ENCODE measurements at regions not wholly inside any gene's neighbourhood (a gene's known extent, or its start where the extent isn't known, plus 50 kb on each side); places are given as distances from the start of the nearest gene placed in this dataset.

DNA sequence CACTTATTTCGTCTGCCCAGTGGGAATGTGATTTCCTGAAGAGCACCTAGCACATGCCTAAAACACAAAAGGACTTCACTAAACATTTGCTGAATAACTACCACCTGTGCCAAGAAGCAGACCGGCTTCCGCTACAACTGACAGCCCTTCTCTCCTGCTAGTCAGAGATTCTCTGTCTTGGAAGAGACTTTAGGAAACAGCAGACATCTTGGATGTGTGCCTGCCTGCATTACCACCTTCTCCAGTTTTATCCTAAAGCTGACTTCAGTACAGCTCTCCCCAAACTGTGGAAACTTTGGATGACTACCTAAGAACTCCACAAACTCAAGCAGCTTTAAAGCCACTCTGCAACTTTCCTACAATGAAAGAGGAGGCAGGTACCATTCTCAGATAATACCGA, 116.5 kb upstream of the MAN2A1 start:
- TF ChIP-seq, protein P1, sequence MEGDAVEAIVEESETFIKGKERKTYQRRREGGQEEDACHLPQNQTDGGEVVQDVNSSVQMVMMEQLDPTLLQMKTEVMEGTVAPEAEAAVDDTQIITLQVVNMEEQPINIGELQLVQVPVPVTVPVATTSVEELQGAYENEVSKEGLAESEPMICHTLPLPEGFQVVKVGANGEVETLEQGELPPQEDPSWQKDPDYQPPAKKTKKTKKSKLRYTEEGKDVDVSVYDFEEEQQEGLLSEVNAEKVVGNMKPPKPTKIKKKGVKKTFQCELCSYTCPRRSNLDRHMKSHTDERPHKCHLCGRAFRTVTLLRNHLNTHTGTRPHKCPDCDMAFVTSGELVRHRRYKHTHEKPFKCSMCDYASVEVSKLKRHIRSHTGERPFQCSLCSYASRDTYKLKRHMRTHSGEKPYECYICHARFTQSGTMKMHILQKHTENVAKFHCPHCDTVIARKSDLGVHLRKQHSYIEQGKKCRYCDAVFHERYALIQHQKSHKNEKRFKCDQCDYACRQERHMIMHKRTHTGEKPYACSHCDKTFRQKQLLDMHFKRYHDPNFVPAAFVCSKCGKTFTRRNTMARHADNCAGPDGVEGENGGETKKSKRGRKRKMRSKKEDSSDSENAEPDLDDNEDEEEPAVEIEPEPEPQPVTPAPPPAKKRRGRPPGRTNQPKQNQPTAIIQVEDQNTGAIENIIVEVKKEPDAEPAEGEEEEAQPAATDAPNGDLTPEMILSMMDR (IDR thresholded peaks at IDR 0.05; ENCODE audit: unreplicated experiment): no peak
- Mint-ChIP-seq H3K9me3 (ENCODE audit: unreplicated experiment) (no peaks in the 10 kb centered on the region), H3K4me1 (ENCODE audit: unreplicated experiment) (no peaks in the 10 kb centered on the region), H3K36me3 (ENCODE audit: low read depth, unreplicated experiment) (no peaks in the 10 kb centered on the region), H3K27me3 (ENCODE audit: unreplicated experiment) (peaks cover 2% of the 10 kb centered on the region), H3K27ac (ENCODE audit: unreplicated experiment) (no peak overlapping the region), H3K4me3 (ENCODE audit: unreplicated experiment) (no peak overlapping the region)
- DNase-seq (ENCODE audit: low spot score): no peak

DNA sequence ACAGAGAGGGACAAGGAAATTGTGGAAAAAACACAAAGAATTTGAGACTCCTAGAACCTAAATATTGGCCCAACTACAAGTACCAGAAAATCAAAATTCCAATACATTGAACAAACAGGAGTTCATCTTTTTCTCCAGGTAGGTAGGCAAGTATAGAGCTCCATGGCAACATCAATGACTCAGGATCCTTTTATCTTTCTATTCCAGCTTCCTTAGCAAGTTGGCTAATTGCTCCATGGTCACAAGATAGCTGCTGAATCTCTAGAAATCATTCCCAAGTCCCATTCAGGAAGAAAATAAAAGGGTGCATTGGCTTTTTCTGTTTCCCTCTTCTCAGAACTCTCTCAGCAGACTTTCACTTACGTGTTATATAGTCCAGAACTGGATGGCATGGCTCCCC, 117.9 kb upstream of the MAN2A1 start:
- Mint-ChIP-seq H3K36me3 (ENCODE audit: low read depth, unreplicated experiment) (no peaks in the 10 kb centered on the region), H3K9me3 (ENCODE audit: unreplicated experiment) (no peaks in the 10 kb centered on the region), H3K27me3 (ENCODE audit: unreplicated experiment) (peaks cover 2% of the 10 kb centered on the region), H3K27ac (ENCODE audit: unreplicated experiment) (no peak overlapping the region), H3K4me1 (ENCODE audit: unreplicated experiment) (no peaks in the 10 kb centered on the region), H3K4me3 (ENCODE audit: unreplicated experiment) (no peak overlapping the region)
- TF ChIP-seq, protein P1 (IDR thresholded peaks at IDR 0.05; ENCODE audit: unreplicated experiment): no peak
- DNase-seq (ENCODE audit: low spot score): no peak

DNA sequence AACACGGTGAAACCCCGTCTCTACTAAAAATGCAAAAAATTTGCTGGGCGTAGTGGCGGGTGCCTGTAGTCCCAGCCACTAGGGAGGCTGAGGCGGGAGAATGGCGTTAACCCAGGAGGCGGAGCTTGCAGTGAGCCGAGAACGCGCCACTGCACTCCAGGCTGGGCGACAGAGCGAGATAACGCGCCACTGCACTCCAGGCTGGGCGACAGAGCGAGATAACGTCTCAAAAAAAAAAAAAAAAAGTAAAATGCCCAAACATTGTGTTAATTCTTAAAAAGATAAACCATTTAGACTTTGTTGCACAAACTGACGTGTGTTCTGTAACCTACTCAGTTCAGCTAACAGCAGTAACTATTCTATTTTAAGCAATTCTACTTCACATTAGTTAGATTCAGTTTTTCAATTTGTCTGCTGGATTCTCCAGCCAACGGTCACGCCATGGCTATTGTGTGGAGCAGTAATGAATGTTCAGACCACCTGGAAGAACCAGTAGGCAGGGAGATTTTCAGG, 119.3 kb upstream of the MAN2A1 start:
- H3K27ac Mint-ChIP-seq (ENCODE audit: unreplicated experiment): no peak overlapping the region
- no peak for DNase-seq (ENCODE audit: low spot score)
- H3K36me3 Mint-ChIP-seq (ENCODE audit: low read depth, unreplicated experiment): no peaks in the 10 kb centered on the region
- TF ChIP-seq, protein P1 (IDR thresholded peaks at IDR 0.05; ENCODE audit: unreplicated experiment): no peak
- H3K27me3 Mint-ChIP-seq (ENCODE audit: unreplicated experiment): peaks cover 2% of the 10 kb centered on the region
- H3K4me1 Mint-ChIP-seq (ENCODE audit: unreplicated experiment): no peaks in the 10 kb centered on the region
- H3K9me3 Mint-ChIP-seq (ENCODE audit: unreplicated experiment): no peaks in the 10 kb centered on the region
- no peak overlapping the region for H3K4me3 Mint-ChIP-seq (ENCODE audit: unreplicated experiment)

DNA sequence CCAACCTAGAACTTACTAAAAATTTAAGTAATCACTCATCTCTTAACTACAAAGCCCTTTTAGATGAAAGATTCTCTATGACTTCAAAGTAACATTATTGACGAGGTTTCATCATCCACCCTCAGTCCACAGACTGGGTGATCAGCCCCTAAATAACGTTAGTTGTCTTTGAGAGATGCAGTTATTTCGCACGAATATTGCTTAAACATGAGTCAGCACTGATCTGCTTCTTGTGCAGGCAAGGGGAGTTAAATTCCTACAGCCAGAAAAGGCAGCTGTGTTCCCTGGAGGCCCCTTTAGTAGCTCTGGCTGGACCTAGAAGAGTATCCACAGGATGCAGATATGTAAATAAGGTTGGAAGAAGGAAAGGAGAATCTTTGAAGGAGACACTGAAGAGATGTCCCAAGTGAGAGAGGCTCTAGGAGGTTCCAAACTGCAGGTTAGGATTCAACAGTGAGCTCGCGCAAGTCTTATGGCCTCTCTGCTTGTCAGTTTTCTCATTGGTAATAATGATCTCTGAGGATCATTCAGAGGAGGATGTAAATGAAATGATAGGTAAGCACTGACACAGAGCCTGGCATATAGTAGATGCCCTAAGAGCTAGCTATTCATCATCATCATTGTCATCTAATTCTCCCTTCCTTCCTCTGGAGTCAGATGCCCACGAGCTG, 122.2 kb upstream of the MAN2A1 start:
- H3K27ac Mint-ChIP-seq (ENCODE audit: unreplicated experiment): no peak overlapping the region

DNA sequence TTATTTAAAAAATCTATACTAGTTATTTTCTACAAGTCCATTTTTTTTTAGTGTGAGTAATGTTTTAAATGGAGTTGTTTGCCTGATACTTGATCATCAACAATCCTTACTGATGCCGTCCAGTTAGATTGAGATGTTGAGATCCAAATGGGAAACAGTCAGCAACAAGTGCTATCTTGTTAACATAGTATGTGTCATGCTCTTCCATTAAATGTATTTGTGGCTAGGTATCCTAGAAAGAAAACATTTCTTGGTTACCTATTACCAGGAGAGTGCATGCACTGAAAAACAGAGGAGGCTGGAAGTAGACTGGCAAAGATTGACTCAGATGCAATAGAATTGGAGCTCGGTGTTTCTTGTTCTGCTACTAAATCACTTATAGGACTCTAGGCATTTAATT, 123.4 kb upstream of the MAN2A1 start:
- no peak for DNase-seq (ENCODE audit: low spot score)
- Mint-ChIP-seq H3K9me3 (ENCODE audit: unreplicated experiment) (no peaks in the 10 kb centered on the region), H3K4me1 (ENCODE audit: unreplicated experiment) (no peaks in the 10 kb centered on the region), H3K36me3 (ENCODE audit: low read depth, unreplicated experiment) (no peaks in the 10 kb centered on the region), H3K4me3 (ENCODE audit: unreplicated experiment) (no peak overlapping the region), H3K27ac (ENCODE audit: unreplicated experiment) (no peak overlapping the region), H3K27me3 (ENCODE audit: unreplicated experiment) (peaks cover 2% of the 10 kb centered on the region)
- TF ChIP-seq, protein P1 (IDR thresholded peaks at IDR 0.05; ENCODE audit: unreplicated experiment): no peak

More for the DNA sequence above, 122.2 kb upstream of the MAN2A1 start:
- TF ChIP-seq, protein P1 (IDR thresholded peaks at IDR 0.05; ENCODE audit: unreplicated experiment): no peak
- Mint-ChIP-seq H3K27me3 (ENCODE audit: unreplicated experiment) (peaks cover 3% of the 10 kb centered on the region), H3K36me3 (ENCODE audit: low read depth, unreplicated experiment) (no peaks in the 10 kb centered on the region), H3K4me1 (ENCODE audit: unreplicated experiment) (no peaks in the 10 kb centered on the region), H3K4me3 (ENCODE audit: unreplicated experiment) (no peak overlapping the region), H3K9me3 (ENCODE audit: unreplicated experiment) (no peaks in the 10 kb centered on the region)
- no peak for DNase-seq (ENCODE audit: low spot score)

Data from endothelial cell (in vitro differentiated cells).